Osteoblast (primary cell): ENCODE measurements at regions not wholly inside any gene's neighbourhood (a gene's known extent, or its start where the extent isn't known, plus 50 kb on each side); places are given as distances from the start of the nearest gene placed in this dataset.
"Not testable (repeated sequence)": the region's sequence is repeated elsewhere in the genome, so short reads cannot be mapped to it uniquely, and the experiment has no call there.

Source experiments
- DNase-seq: peaks from one replicate; pipeline ENCODE4 v3.0.0; 2011; ENCODE audit warnings: low spot score, mixed read lengths; ENCODE audit not compliant: insufficient read length; ENCODE audit errors: missing footprints
- H2AFZ ChIP-seq: 2 replicates; pipeline ENCODE4 v1.6.0; 2011; ENCODE audit warnings: mild to moderate bottlenecking, low read length
- H3K27ac ChIP-seq: 2 replicates; pipeline ENCODE4 v1.5.1; 2011; ENCODE audit warnings: mild to moderate bottlenecking, low read depth, low read length, moderate library complexity
- H3K27me3 ChIP-seq: 2 replicates; pipeline ENCODE4 v1.6.0; 2012; ENCODE audit warnings: mild to moderate bottlenecking, control low read depth, inconsistent platforms, low read length, moderate library complexity; ENCODE audit not compliant: insufficient read depth
- H3K36me3 ChIP-seq: 2 replicates; pipeline ENCODE4 v1.5.1; 2011; ENCODE audit warnings: mild to moderate bottlenecking, low read length, control low read depth, moderate library complexity; ENCODE audit not compliant: insufficient read depth
- H3K4me1 ChIP-seq: 2 replicates; pipeline ENCODE4 v1.5.1; 2011; ENCODE audit warnings: mild to moderate bottlenecking, low read length, control low read depth, moderate library complexity; ENCODE audit not compliant: insufficient read depth
- H3K4me2 ChIP-seq: 2 replicates; pipeline ENCODE4 v1.6.0; 2011; ENCODE audit warnings: mild to moderate bottlenecking, low read length; ENCODE audit not compliant: insufficient read depth
- H3K4me3 ChIP-seq: fragments of 200-600 bp; sonication (generic); 3 replicates; pipeline ENCODE4 v1.5.1; 2012; ENCODE audit warnings: mild to moderate bottlenecking, low read length, inconsistent platforms; ENCODE audit not compliant: insufficient read depth
- H3K79me2 ChIP-seq: 2 replicates; pipeline ENCODE4 v1.6.0; 2012; ENCODE audit warnings: mild to moderate bottlenecking, low read length, control low read depth, inconsistent platforms; ENCODE audit not compliant: insufficient read depth
- H3K9me3 ChIP-seq: 2 replicates; pipeline ENCODE4 v1.5.1; 2011; ENCODE audit warnings: low read depth, low read length, control low read depth
- H4K20me1 ChIP-seq: 2 replicates; pipeline ENCODE4 v1.6.0; 2012; ENCODE audit warnings: mild to moderate bottlenecking, low read length, control low read depth; ENCODE audit not compliant: insufficient read depth
- CTCF ChIP-seq: IDR thresholded peaks from 2 replicates; pipeline ENCODE4 v1.5.1; 2011; ENCODE audit warnings: mild to moderate bottlenecking, low read depth, low read length, moderate library complexity; ENCODE audit errors: extremely low read depth

DNA sequence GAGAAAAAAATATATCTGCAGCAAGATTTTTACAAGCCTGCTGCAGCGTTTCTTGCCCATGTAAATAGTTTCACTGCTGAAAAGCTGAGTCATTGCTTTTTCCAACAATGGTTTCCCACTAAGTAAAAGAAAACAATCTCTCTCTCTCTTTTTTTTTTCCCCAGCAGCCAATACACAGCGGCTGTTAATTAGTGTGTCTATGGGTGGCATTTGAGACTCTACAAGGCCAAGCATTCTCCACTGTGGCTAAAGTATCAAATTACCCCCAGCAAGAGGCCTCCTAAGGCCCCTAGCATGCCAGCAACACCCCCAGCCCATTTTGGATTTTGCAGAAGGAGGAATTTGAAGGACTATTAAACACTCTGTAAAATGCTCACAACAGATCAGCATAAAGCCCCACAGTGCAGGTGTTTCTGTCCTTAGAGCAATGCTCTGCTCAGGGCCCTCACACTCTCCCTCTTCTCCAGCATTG, 837.4 kb downstream of the TRIML1 start:
- TF ChIP-seq CTCF: no peak
- Histone ChIP-seq H3K4me1 (peaks cover 9% of the 10 kb centered on the region), H3K4me2 (peak overlapping the region; percentile 61), H3K27ac (no peak overlapping the region), H4K20me1 (no peaks in the 10 kb centered on the region), H3K79me2 (no peaks in the 10 kb centered on the region), H3K9me3 (no peaks in the 10 kb centered on the region), H2AFZ (peak overlapping the region; percentile 53), H3K27me3 (no peaks in the 10 kb centered on the region), H3K4me3 (peak overlapping the region; percentile 42), H3K36me3 (no peaks in the 10 kb centered on the region)
- DNase-seq: peak; percentile 19

GRCh38 chr4:188977232-188977631, 838.0 kb downstream of the TRIML1 start:
- not testable (repeated sequence) for H3K27ac ChIP-seq, H3K27me3 ChIP-seq, H3K36me3 ChIP-seq, H4K20me1 ChIP-seq, H3K4me3 ChIP-seq, H3K4me1 ChIP-seq, H3K4me2 ChIP-seq, H2AFZ ChIP-seq, H3K9me3 ChIP-seq, H3K79me2 ChIP-seq, DNase-seq

DNA sequence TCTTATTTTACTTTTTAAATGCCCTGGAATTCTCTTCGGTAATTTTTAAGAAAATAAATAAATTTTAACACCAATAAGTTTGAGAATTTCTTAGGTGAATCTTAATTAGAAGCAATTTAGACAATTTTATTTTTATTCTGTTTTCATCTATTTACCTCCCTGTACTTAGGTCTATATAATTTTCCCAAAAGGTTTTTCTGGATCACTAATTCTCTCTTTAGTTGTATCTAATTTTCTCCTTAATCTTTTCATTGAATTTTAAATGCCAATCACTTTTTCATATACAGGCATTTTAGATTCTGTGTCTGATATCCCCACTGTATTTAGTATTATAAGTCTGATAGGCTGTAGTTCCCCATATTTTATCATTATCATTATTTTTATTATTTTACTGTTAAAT, 845.3 kb downstream of the TRIML1 start:
- H3K79me2 ChIP-seq: no peaks in the 10 kb centered on the region
- H3K27me3 ChIP-seq: no peaks in the 10 kb centered on the region
- H3K4me3 ChIP-seq: no peak overlapping the region
- TF ChIP-seq CTCF: no peak
- H3K4me1 ChIP-seq: peaks cover 3% of the 10 kb centered on the region
- DNase-seq: no peak
- no peak overlapping the region for H3K4me2 ChIP-seq
- no peaks in the 10 kb centered on the region for H3K9me3 ChIP-seq
- no peaks in the 10 kb centered on the region for H3K36me3 ChIP-seq
- H3K27ac ChIP-seq: no peak overlapping the region
- no peaks in the 10 kb centered on the region for H4K20me1 ChIP-seq
- no peak overlapping the region for H2AFZ ChIP-seq

DNA sequence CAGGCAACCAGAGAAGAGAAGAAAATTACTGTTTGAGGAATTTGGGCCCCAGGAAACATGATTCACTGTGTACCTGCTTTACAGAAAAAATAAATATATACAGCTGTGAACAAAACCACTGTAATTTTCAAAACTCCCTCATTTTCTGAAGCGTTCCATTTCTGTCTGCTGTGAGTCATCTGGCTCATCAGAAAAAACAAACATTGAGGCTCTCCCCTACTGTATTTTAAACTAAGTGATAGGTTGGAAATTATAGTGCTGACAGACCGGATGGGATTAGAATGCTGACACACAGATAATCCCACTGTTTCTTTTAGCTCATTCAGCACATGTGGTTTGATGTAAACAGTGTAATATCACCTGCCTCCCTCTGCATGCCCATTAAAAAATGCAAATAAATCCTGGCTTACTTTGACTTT, 847.0 kb downstream of the TRIML1 start:
- no peak for TF ChIP-seq CTCF
- H3K4me1 ChIP-seq: peaks cover 3% of the 10 kb centered on the region
- no peaks in the 10 kb centered on the region for H3K9me3 ChIP-seq
- H3K27ac ChIP-seq: no peak overlapping the region
- H3K27me3 ChIP-seq: no peaks in the 10 kb centered on the region
- no peak overlapping the region for H2AFZ ChIP-seq
- no peaks in the 10 kb centered on the region for H3K79me2 ChIP-seq
- DNase-seq: peak; percentile 65
- H3K4me2 ChIP-seq: no peak overlapping the region
- H4K20me1 ChIP-seq: no peaks in the 10 kb centered on the region
- H3K4me3 ChIP-seq: no peak overlapping the region
- H3K36me3 ChIP-seq: no peaks in the 10 kb centered on the region
